Spleen (tissue), 11 donors: ENCODE measurements at regions not wholly inside any gene's neighbourhood (a gene's known extent, or its start where the extent isn't known, plus 50 kb on each side); places are given as distances from the start of the nearest gene placed in this dataset.

Experiments
- DNase-seq: peaks from one replicate; pipeline ENCODE4 v3.0.0-alpha.2; 2020
- H3K27ac ChIP-seq, 8 donors: fragments of 200-600 bp; sonication (generic) in 7 of 8; 1 replicate in 4 of 8; 2 replicates in 4 of 8; pipeline versions ENCODE4 v1.5.0 to v1.8.0; 2016 to 2021; ENCODE audit warnings: inconsistent platforms in 4 of 8, mild to moderate bottlenecking in 4 of 8, moderate library complexity in 1 of 8
- H3K27me3 ChIP-seq, 7 donors: fragments of 200-600 bp; sonication (generic) in 6 of 7; replicated peaks in 1 of 7; 1 replicate in 4 of 7; 2 replicates in 3 of 7; pipeline versions ENCODE4 v1.5.0 to v1.8.0; 2016 to 2021; ENCODE audit warnings: inconsistent platforms in 3 of 7, mild to moderate bottlenecking in 1 of 7
- H3K36me3 ChIP-seq, 6 donors: fragments of 200-600 bp; sonication (generic) in 5 of 6; 1 replicate in 4 of 6; 2 replicates in 2 of 6; pipeline versions ENCODE4 v1.5.0 to v1.8.0; 2016 to 2021; ENCODE audit warnings: inconsistent platforms in 2 of 6
- H3K4me1 ChIP-seq, 6 donors: fragments of 200-600 bp; sonication (generic) in 5 of 6; 1 replicate in 3 of 6; 2 replicates in 3 of 6; pipeline versions ENCODE4 v1.5.0 to v1.8.0; 2016 to 2021; ENCODE audit warnings: inconsistent platforms in 3 of 6
- H3K4me3 ChIP-seq, 8 donors: fragments of 200-600 bp; sonication (generic) in 7 of 8; 1 replicate in 4 of 8; 2 replicates in 4 of 8; pipeline versions ENCODE4 v1.5.0 to v1.8.0; 2016 to 2021; ENCODE audit warnings: inconsistent platforms in 4 of 8, mild to moderate bottlenecking in 4 of 8, moderate library complexity in 2 of 8
- H3K9me3 ChIP-seq, 8 donors: fragments of 200-600 bp; sonication (generic) in 7 of 8; 1 replicate in 4 of 8; 2 replicates in 4 of 8; pipeline versions ENCODE4 v1.5.0 to v1.8.0; 2016 to 2021; ENCODE audit warnings: inconsistent platforms in 4 of 8
- POLR2A ChIP-seq, 3 donors: fragments of 450-650 bp; IDR thresholded peaks; one replicate each; pipeline ENCODE4 v1.5.1; 2017; ENCODE audit warnings: antibody characterized with exemption in 3 of 3, mild to moderate bottlenecking in 1 of 3
- POLR2AphosphoS5 ChIP-seq, 3 donors: sonication (generic); formaldehyde crosslinking; IDR thresholded peaks; one replicate each; pipeline ENCODE4 v1.5.1; 2017; ENCODE audit warnings: antibody characterized with exemption in 3 of 3
- WGBS, 5 donors: extraction: QIAGEN DNeasy Blood & Tissue Kit in 3 of 5; methylation state at CpG; one replicate each; pipeline versions ENCODE4 v1.1.5 to v1.1.7; 2013 to 2018; 5-methylcytosine and 5-hydroxymethylcytosine counted together
- intact Hi-C: fragments of 100-400 bp; cut with DNase I; formaldehyde crosslinking; loops from one replicate; pipeline ENCODE4 v1.15.0; 2023; ENCODE audit warnings: low total_unique reads
- TF ChIP-seq, protein P1 (sequence below), 11 experiments: fragments of 200-600 bp in 7 of 11; fragments of 450-650 bp in 4 of 11; sonication (generic) in 4 of 11; IDR thresholded peaks in 8 of 11; conservative IDR thresholded peaks in 3 of 11; 1 replicate in 7 of 11; 2 replicates in 4 of 11; pipeline versions ENCODE4 v1.4.0 to v1.8.0; 2016 to 2021; ENCODE audit warnings: antibody characterized with exemption in 11 of 11, inconsistent platforms in 4 of 11, mild to moderate bottlenecking in 1 of 11
- donor health status: healthy with polysubstance abuse.
- donor health status: DM: no; HTN: no; CAD: no; lungs with moderate emphysema.
- donor health status: DM: no; HTN: no; CAD: no.
- donor health status: Bipolar disorder and iron deficiency.
- donor health status: healthy.
- donor health status: DM: no; HTN: no; CAD: no.
- donor health status: DM: yes; HTN: yes; CAD: no.

DNA sequence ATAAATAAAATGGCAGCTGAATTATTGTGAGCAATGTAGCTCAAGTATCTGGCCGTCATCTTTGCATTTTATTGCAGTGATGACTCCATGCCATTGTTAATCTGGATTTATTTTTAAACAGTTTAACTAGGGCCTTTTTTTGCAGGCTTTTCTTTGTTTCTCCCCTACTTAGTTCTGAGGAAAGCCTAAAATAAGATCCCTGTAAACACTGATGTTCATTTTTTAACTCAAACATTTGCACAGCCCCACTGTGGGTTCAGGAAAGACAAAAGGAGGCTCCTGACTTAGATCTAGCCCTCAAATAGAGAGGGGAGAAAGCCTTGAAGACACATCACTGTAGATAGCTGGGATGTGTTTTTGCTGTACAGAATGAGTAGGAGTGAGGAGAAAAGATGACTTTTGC is 69.2 kb downstream of the PLEKHG1 start:
- WGBS, 5 donors = 56 to 73% (median 62%) methylated on average over 1 of the region's 1 CpG
- H3K27me3 ChIP-seq = no peaks in the 10 kb centered on the region
- H3K4me3 ChIP-seq = no peak overlapping the region
- H3K4me1 ChIP-seq = peaks cover 10 to 61% (median 36%) of the 10 kb centered on the region in 6 donors
- H3K36me3 ChIP-seq = peaks cover 0 to 22% (median 1%) of the 10 kb centered on the region in 6 donors
- TF ChIP-seq, protein P1, sequence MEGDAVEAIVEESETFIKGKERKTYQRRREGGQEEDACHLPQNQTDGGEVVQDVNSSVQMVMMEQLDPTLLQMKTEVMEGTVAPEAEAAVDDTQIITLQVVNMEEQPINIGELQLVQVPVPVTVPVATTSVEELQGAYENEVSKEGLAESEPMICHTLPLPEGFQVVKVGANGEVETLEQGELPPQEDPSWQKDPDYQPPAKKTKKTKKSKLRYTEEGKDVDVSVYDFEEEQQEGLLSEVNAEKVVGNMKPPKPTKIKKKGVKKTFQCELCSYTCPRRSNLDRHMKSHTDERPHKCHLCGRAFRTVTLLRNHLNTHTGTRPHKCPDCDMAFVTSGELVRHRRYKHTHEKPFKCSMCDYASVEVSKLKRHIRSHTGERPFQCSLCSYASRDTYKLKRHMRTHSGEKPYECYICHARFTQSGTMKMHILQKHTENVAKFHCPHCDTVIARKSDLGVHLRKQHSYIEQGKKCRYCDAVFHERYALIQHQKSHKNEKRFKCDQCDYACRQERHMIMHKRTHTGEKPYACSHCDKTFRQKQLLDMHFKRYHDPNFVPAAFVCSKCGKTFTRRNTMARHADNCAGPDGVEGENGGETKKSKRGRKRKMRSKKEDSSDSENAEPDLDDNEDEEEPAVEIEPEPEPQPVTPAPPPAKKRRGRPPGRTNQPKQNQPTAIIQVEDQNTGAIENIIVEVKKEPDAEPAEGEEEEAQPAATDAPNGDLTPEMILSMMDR (IDR thresholded peaks at IDR 0.05 in 8 of 11, conservative IDR thresholded peaks at IDR 0.05 in 3 of 11) = no peak
- TF ChIP-seq POLR2A (IDR thresholded peaks at IDR 0.05) = no peak
- no peak for TF ChIP-seq POLR2AphosphoS5 (IDR thresholded peaks at IDR 0.05)
- no peaks in the 10 kb centered on the region for H3K9me3 ChIP-seq
- DNase-seq = no peak
- H3K27ac ChIP-seq = peak overlapping the region; percentile 2 to 78 (median 55)
- intact Hi-C loops = no loop called here

DNA sequence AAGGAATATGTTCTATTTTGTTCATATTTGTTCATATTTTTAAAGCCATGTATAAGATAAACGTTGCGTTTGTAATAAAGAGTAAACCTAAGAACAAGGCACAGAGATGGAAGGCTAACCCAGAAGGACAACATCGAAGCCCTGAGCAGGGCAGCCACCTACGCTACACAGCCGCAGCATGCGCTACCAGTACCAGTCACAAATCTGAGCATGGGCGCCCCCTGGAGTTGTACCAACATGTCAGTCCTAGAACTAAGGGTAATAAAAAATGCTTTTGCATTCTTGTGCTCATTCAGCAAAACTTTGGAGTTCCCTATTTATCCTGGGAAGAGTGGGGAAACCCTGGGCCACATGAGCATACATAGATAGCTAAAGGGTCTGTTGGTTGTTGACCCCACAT is 70.6 kb downstream of the PLEKHG1 start:
- 94 to 97% (median 95%) methylated on average over 7 of the region's 7 CpGs for WGBS, 5 donors
- intact Hi-C loops = no loop called here
- peaks cover 7 to 66% (median 37%) of the 10 kb centered on the region in 6 donors for H3K4me1 ChIP-seq
- TF ChIP-seq, protein P1 (IDR thresholded peaks at IDR 0.05 in 8 of 11, conservative IDR thresholded peaks at IDR 0.05 in 3 of 11) = no peak
- peaks cover 0 to 10% (median 0%) of the 10 kb centered on the region in 6 donors for H3K36me3 ChIP-seq
- no peaks in the 10 kb centered on the region for H3K9me3 ChIP-seq
- H3K4me3 ChIP-seq = no peak overlapping the region
- H3K27me3 ChIP-seq = no peaks in the 10 kb centered on the region
- H3K27ac ChIP-seq = no peak overlapping the region
- no peak for DNase-seq

DNA sequence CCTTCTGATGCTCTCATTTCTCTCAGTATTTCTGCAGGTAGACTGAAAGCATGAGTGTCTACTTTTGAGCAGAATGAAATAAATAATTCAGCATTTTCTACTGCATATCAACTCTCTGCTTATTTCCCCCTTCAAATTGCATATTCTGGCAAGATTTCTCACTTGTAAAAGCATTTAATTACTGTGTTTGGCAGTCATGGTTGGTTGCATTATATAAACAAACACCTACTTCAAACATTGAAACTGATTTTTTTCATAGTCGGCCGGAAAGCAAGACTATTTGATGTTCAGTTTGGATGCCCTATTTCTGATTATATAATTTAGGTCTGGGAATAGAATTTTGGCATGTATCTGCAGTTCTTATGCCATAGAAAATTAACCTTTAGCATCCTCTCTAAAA is 73.1 kb downstream of the PLEKHG1 start:
- Histone ChIP-seq H3K4me1 (peaks cover 0 to 44% (median 23%) of the 10 kb centered on the region in 6 donors), H3K4me3 (no peak overlapping the region), H3K36me3 (peaks cover 0 to 22% (median 5%) of the 10 kb centered on the region in 6 donors), H3K27ac (no peak overlapping the region), H3K9me3 (no peaks in the 10 kb centered on the region), H3K27me3 (no peaks in the 10 kb centered on the region)
- 69 to 92% (median 88%) methylated on average over 2 of the region's 2 CpGs for WGBS, 5 donors
- no peak for DNase-seq
- intact Hi-C loops = no loop called here
- TF ChIP-seq, protein P1 (IDR thresholded peaks at IDR 0.05 in 8 of 11, conservative IDR thresholded peaks at IDR 0.05 in 3 of 11) = no peak
- TF ChIP-seq POLR2AphosphoS5 (IDR thresholded peaks at IDR 0.05) (no peak), POLR2A (IDR thresholded peaks at IDR 0.05) (no peak)

DNA sequence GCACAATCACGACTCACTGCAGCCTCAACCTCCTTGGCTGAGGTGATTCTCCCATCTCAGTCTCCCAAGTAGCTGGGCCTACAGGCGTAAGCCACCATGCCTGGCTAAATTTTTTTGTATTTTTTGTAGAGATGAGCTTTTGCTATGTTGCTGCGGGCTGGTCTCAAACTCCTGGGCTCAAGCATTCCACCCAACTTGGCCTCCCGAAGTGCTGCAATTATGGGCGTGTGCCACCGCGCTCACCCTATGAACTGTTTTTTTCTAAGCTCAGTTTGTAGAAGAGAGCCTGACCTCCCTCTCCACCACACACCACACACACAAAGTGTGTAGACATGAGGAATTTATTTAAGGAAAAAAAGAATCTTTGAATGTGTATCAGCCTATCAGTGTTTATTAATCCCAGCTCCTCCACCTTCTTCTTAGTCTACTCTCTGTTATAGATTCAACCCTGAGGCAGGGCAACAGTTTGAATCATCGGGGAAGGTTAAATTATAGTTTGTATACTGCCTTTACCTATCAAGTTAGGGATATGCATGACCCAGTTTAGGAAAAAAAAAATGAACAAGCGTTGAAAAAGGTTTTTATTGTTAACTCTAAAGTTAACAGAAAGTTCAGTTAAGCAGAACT is 74.1 kb downstream of the PLEKHG1 start:
- WGBS, 5 donors = 83 to 94% (median 90%) methylated on average over 9 of the region's 9 CpGs
- TF ChIP-seq, protein P1 (IDR thresholded peaks at IDR 0.05 in 8 of 11, conservative IDR thresholded peaks at IDR 0.05 in 3 of 11) = no peak
- TF ChIP-seq POLR2AphosphoS5 (IDR thresholded peaks at IDR 0.05) (no peak), POLR2A (IDR thresholded peaks at IDR 0.05) (no peak)
- DNase-seq = no peak
- Histone ChIP-seq H3K36me3 (peaks cover 0 to 22% (median 5%) of the 10 kb centered on the region in 6 donors), H3K4me3 (no peak overlapping the region), H3K4me1 (peaks cover 0 to 34% (median 15%) of the 10 kb centered on the region in 6 donors), H3K27ac (no peak overlapping the region), H3K9me3 (no peaks in the 10 kb centered on the region), H3K27me3 (no peaks in the 10 kb centered on the region)
- intact Hi-C loops = no loop called here
